IMR-90 (cell line): ENCODE measurements at regions not wholly inside any gene's neighbourhood (a gene's known extent, or its start where the extent isn't known, plus 50 kb on each side); places are given as distances from the start of the nearest gene placed in this dataset.

Experiments
- ATAC-seq: fragments of 200-7000 bp; cut with Tn5 transposase; 2 replicates; pipeline ENCODE4 v1.9.1; 2020; ENCODE audit warnings: low read depth, mild to moderate bottlenecking, moderate library complexity
- BruUV-seq: library from RNA; stranded (reverse); fragments of 400-500 nt; replicated peaks from 2 replicates; lab custom pipeline; 2021; lab: Mats Ljungman, UMichigan
- CTCF ChIA-PET: fragments of 300-600 bp; formaldehyde crosslinking; extraction: SDS; loops from one replicate; lab custom pipeline; 2021; ENCODE audit warnings: antibody characterized with exemption; lab: Yijun Ruan, JAX
- POLR2A ChIA-PET: fragments of 300-600 bp; sonication (Branson Sonifier 250); formaldehyde crosslinking; loops from one replicate; lab custom pipeline; 2022; ENCODE audit warnings: antibody characterized with exemption; ENCODE audit not compliant: unreplicated experiment; lab: Charles Lee
- DNase-seq: peaks from one replicate; pipeline ENCODE4 v3.0.0; 2013
- H2AFZ ChIP-seq: replicated peaks from 2 replicates; pipeline ENCODE3; 2013; ENCODE audit warnings: low read length, mild to moderate bottlenecking; ENCODE audit not compliant: poor library complexity
- H2AK5ac ChIP-seq: 2 replicates; pipeline ENCODE4 v1.6.1; 2013; ENCODE audit warnings: low read depth, low read length, inconsistent platforms
- H2AK9ac ChIP-seq: replicated peaks from 2 replicates; pipeline ENCODE3; 2013; ENCODE audit warnings: mild to moderate bottlenecking, low read depth, low read length, moderate library complexity; ENCODE audit not compliant: poor library complexity
- H2BK120ac ChIP-seq: 2 replicates; pipeline ENCODE4 v1.6.1; 2013; ENCODE audit warnings: low read depth, low read length, inconsistent platforms
- H2BK15ac ChIP-seq: 3 replicates; pipeline ENCODE4 v1.6.1; 2013; ENCODE audit warnings: low read depth, low read length, inconsistent platforms
- H2BK20ac ChIP-seq: 2 replicates; pipeline ENCODE4 v1.6.1; 2013; ENCODE audit warnings: low read depth, mild to moderate bottlenecking, inconsistent platforms, low read length, moderate library complexity
- H2BK5ac ChIP-seq: 2 replicates; pipeline ENCODE4 v1.6.1; 2013; ENCODE audit warnings: mild to moderate bottlenecking, low read depth, low read length, inconsistent platforms; ENCODE audit not compliant: poor library complexity, severe bottlenecking
- H3K14ac ChIP-seq: replicated peaks from 2 replicates; pipeline ENCODE4 v1.6.1; 2013; ENCODE audit warnings: low read depth, low read length, inconsistent platforms
- H3K18ac ChIP-seq: 2 replicates; pipeline ENCODE4 v1.6.1; 2013; ENCODE audit warnings: low read depth, low read length, control low read depth
- H3K23ac ChIP-seq: 2 replicates; pipeline ENCODE4 v1.6.1; 2013; ENCODE audit warnings: low read depth, low read length, inconsistent platforms
- H3K27ac ChIP-seq: 2 replicates; pipeline ENCODE4 v1.5.1; 2013; ENCODE audit warnings: mild to moderate bottlenecking, control low read depth, low read length; ENCODE audit not compliant: insufficient read depth
- H3K27me3 ChIP-seq: 2 replicates; pipeline ENCODE4 v1.6.1; 2013; ENCODE audit warnings: low read length; ENCODE audit not compliant: control insufficient read depth, insufficient read depth
- H3K36me3 ChIP-seq: 2 replicates; pipeline ENCODE4 v1.6.1; 2013; ENCODE audit warnings: low read length, mixed read lengths; ENCODE audit not compliant: control insufficient read depth, insufficient read depth
- H3K4ac ChIP-seq: 2 replicates; pipeline ENCODE4 v1.6.1; 2013; ENCODE audit warnings: low read depth, low read length, inconsistent platforms
- H3K4me1 ChIP-seq: 2 replicates; pipeline ENCODE4 v1.6.1; 2013; ENCODE audit warnings: low read length, mixed read lengths; ENCODE audit not compliant: control insufficient read depth, insufficient read depth
- H3K4me2 ChIP-seq: 2 replicates; pipeline ENCODE4 v1.6.1; 2013; ENCODE audit warnings: low read depth, mild to moderate bottlenecking, control low read depth, low read length, moderate library complexity
- H3K4me3 ChIP-seq: 2 replicates; pipeline ENCODE4 v1.5.1; 2013; ENCODE audit warnings: low read depth, mild to moderate bottlenecking, control low read depth, low read length, moderate library complexity; ENCODE audit not compliant: insufficient read depth
- H3K56ac ChIP-seq: 2 replicates; pipeline ENCODE4 v1.6.1; 2013; ENCODE audit warnings: low read length, inconsistent platforms; ENCODE audit not compliant: insufficient read depth; ENCODE audit errors: extremely low read depth
- H3K79me1 ChIP-seq, 2 experiments: 2 replicates each; pipeline ENCODE4 v1.6.1; 2013; ENCODE audit warnings: low read length in 2 of 2, inconsistent platforms in 1 of 2, low read depth in 1 of 2
- H3K9ac ChIP-seq: 2 replicates; pipeline ENCODE4 v1.6.1; 2013; ENCODE audit warnings: low read depth, low read length, control low read depth
- H3K9me1 ChIP-seq: 2 replicates; pipeline ENCODE4 v1.6.1; 2013; ENCODE audit warnings: low read length, inconsistent platforms; ENCODE audit not compliant: insufficient read depth
- H3K9me3 ChIP-seq: 2 replicates; pipeline ENCODE4 v1.6.1; 2013; ENCODE audit warnings: low read length; ENCODE audit not compliant: control insufficient read depth, insufficient read depth
- H4K20me1 ChIP-seq: 2 replicates; pipeline ENCODE4 v1.6.1; 2013; ENCODE audit warnings: low read length, inconsistent platforms; ENCODE audit not compliant: insufficient read depth
- H4K5ac ChIP-seq: 2 replicates; pipeline ENCODE4 v1.6.1; 2013; ENCODE audit warnings: mild to moderate bottlenecking, low read depth, low read length, control low read depth
- H4K8ac ChIP-seq, 2 experiments: 2 replicates each; pipeline ENCODE4 v1.6.1; 2013; ENCODE audit warnings: low read depth in 2 of 2, low read length in 2 of 2, control low read depth in 1 of 2, inconsistent platforms in 1 of 2
- H4K91ac ChIP-seq: 2 replicates; pipeline ENCODE4 v1.6.1; 2013; ENCODE audit warnings: low read depth, low read length, inconsistent platforms; ENCODE audit not compliant: insufficient read depth
- BHLHE40 ChIP-seq: fragments of 150-350 bp; IDR thresholded peaks from 2 replicates; pipeline ENCODE4 v1.6.1; 2016; ENCODE audit warnings: mild to moderate bottlenecking, low read depth, low read length
- CEBPB ChIP-seq: IDR thresholded peaks from 2 replicates; pipeline ENCODE4 v1.6.1; 2012; ENCODE audit warnings: low read depth, low read length, improper control_type of control experiment
- CHD1 ChIP-seq: IDR thresholded peaks from 2 replicates; pipeline ENCODE4 v1.6.1; 2012; ENCODE audit warnings: low read depth, low read length, improper control_type of control experiment
- CTCF ChIP-seq: conservative IDR thresholded peaks from 2 replicates; pipeline ENCODE4 v1.5.1; 2012; ENCODE audit warnings: mild to moderate bottlenecking, low read depth, low read length, improper control_type of control experiment
- ELK1 ChIP-seq: fragments of 150-350 bp; IDR thresholded peaks from 2 replicates; pipeline ENCODE4 v1.6.1; 2016; ENCODE audit warnings: low read depth, mild to moderate bottlenecking, low read length, moderate library complexity, borderline replicate concordance
- FOS ChIP-seq: fragments of 150-350 bp; IDR thresholded peaks from 2 replicates; pipeline ENCODE4 v1.6.1; 2016; ENCODE audit warnings: low read depth, low read length
- MAFK ChIP-seq: IDR thresholded peaks from 2 replicates; pipeline ENCODE4 v1.6.1; 2012; ENCODE audit warnings: low read depth, low read length, improper control_type of control experiment
- MAZ ChIP-seq: IDR thresholded peaks from 2 replicates; pipeline ENCODE4 v1.6.1; 2012; ENCODE audit warnings: low read depth, mild to moderate bottlenecking, low read length, improper control_type of control experiment, moderate library complexity, borderline replicate concordance
- MXI1 ChIP-seq: IDR thresholded peaks from 2 replicates; pipeline ENCODE4 v1.6.1; 2012; ENCODE audit warnings: low read depth, mild to moderate bottlenecking, low read length, moderate library complexity, borderline replicate concordance
- NFE2L2 ChIP-seq: fragments of 150-350 bp; IDR thresholded peaks from 2 replicates; pipeline ENCODE4 v1.6.1; 2016; ENCODE audit warnings: low read depth, mild to moderate bottlenecking, low read length
- POLR2A ChIP-seq: IDR thresholded peaks from 2 replicates; pipeline ENCODE4 v1.6.1; 2012; ENCODE audit warnings: mild to moderate bottlenecking, low read depth, low read length
- RAD21 ChIP-seq: IDR thresholded peaks from 2 replicates; pipeline ENCODE4 v1.6.1; 2012; ENCODE audit warnings: low read length, improper control_type of control experiment
- RCOR1 ChIP-seq: IDR thresholded peaks from 2 replicates; pipeline ENCODE4 v1.6.1; 2012; ENCODE audit warnings: mild to moderate bottlenecking, low read length, improper control_type of control experiment; ENCODE audit not compliant: insufficient replicate concordance
- RFX5 ChIP-seq: IDR thresholded peaks from 2 replicates; pipeline ENCODE4 v1.8.0; 2012; ENCODE audit warnings: low read depth, mild to moderate bottlenecking, low read length, moderate library complexity
- SMC3 ChIP-seq: fragments of 150-350 bp; IDR thresholded peaks from 2 replicates; pipeline ENCODE4 v1.6.1; 2016; ENCODE audit warnings: low read depth, mild to moderate bottlenecking, antibody characterized with exemption, low read length, moderate library complexity
- USF2 ChIP-seq: fragments of 150-350 bp; IDR thresholded peaks from 2 replicates; pipeline ENCODE4 v1.6.1; 2017; ENCODE audit warnings: mild to moderate bottlenecking, antibody characterized with exemption, low read length, low read depth
- WGBS, 2 experiments: methylation state at CpG; one replicate each; pipeline versions ENCODE4 v1.1.5 to v1.1.7; 2013; ENCODE audit warnings: missing lambda C conversion rate in 2 of 2; ENCODE audit not compliant: insufficient read length in 1 of 2; ENCODE audit errors: extremely low coverage in 2 of 2; 5-methylcytosine and 5-hydroxymethylcytosine counted together
- dilution Hi-C: fragments of 300-500 bp; cut with HindIII; formaldehyde crosslinking; loops from one replicate; pipeline ENCODE4 v1.14.3; 2018; ENCODE audit warnings: low sequenced_read_pairs; ENCODE audit not compliant: unreplicated experiment
- in situ Hi-C: fragments of 300-500 bp; cut with MboI; formaldehyde crosslinking; loops from 3 replicates; pipeline ENCODE4 v1.14.3; 2019; ENCODE audit warnings: low sequenced_read_pairs, inconsistent platforms, mixed read lengths
- intact Hi-C: fragments of 100-400 bp; cut with micrococcal nuclease; formaldehyde crosslinking; loops from 2 replicates; pipeline ENCODE4 v1.10.0; 2022

GRCh38 chrX:137999071-137999470 lies 433.1 kb downstream of the ZIC3 start:
- intact Hi-C loops = no loop called here
- POLR2A ChIA-PET = no interaction called here
- H3K27ac ChIP-seq = no peak overlapping the region

More at GRCh38 chrX:137999071-137999470, 433.1 kb downstream of the ZIC3 start:
- Histone ChIP-seq H3K27me3 (no peaks in the 10 kb centered on the region; the same call in 1 of the 2 replicates), H3K4me2 (no peak overlapping the region), H2BK15ac (no peak overlapping the region), H2AK5ac (no peak overlapping the region), H3K79me1 (no peaks in the 10 kb centered on the region), H2BK20ac (no peak overlapping the region), H3K23ac (no peak overlapping the region), H3K4me1 (no peaks in the 10 kb centered on the region), H3K9me3 (peaks cover 4% of the 10 kb centered on the region; the same call in 1 of the 2 replicates), H2BK120ac (no peak overlapping the region), H2AFZ (no peak overlapping the region), H2AK9ac (no peak overlapping the region), H4K20me1 (no peaks in the 10 kb centered on the region), H4K8ac (no peak overlapping the region), H4K91ac (no peak overlapping the region), H3K36me3 (no peaks in the 10 kb centered on the region), H3K56ac (no peak overlapping the region), H3K9ac (no peak overlapping the region), H2BK5ac (no peak overlapping the region), H3K14ac (no peak overlapping the region), H3K18ac (no peak overlapping the region), H3K9me1 (no peaks in the 10 kb centered on the region), H4K5ac (no peak overlapping the region), H3K4ac (no peak overlapping the region), H3K4me3 (no peak overlapping the region)
- WGBS, 2 experiments = no CpG with 5 or more reads among the region's 3 CpGs
- dilution Hi-C loops (no loop called here), in situ Hi-C loops (no loop called here)
- DNase-seq (no peak), ATAC-seq (no peak)
- TF ChIP-seq ELK1 (no peak), POLR2A (no peak), MXI1 (no peak), RFX5 (no peak), NFE2L2 (no peak), USF2 (no peak), RAD21 (no peak), FOS (no peak), SMC3 (no peak), CHD1 (no peak), CEBPB (no peak), MAFK (no peak), RCOR1 (no peak), CTCF (no peak), BHLHE40 (no peak), MAZ (no peak)
- CTCF ChIA-PET = no interaction called here
- no TSS peak for BruUV-seq
